Panc1 (cell line): ENCODE measurements at regions not wholly inside any gene's neighbourhood (a gene's known extent, or its start where the extent isn't known, plus 50 kb on each side); places are given as distances from the start of the nearest gene placed in this dataset.

Experiments
- ATAC-seq: fragments of 200-7000 bp; cut with Tn5 transposase; 2 replicates; pipeline ENCODE4 v1.9.1; 2020; ENCODE audit warnings: mild to moderate bottlenecking, moderate library complexity
- BruUV-seq: library from RNA; stranded (reverse); fragments of 400-500 nt; replicated peaks from 2 replicates; lab custom pipeline; 2021; lab: Mats Ljungman, UMichigan
- CTCF ChIA-PET: fragments of 300-600 bp; sonication (Branson Sonifier 250); formaldehyde crosslinking; loops from one replicate; lab custom pipeline; 2022; ENCODE audit warnings: antibody characterized with exemption; lab: Charles Lee
- POLR2A ChIA-PET: fragments of 300-600 bp; sonication (Branson Sonifier 250); formaldehyde crosslinking; loops from one replicate; lab custom pipeline; 2022; ENCODE audit warnings: antibody characterized with exemption; lab: Charles Lee
- DNase-seq: peaks from one replicate; pipeline ENCODE4 v3.0.0-alpha.2; 2010; ENCODE audit warnings: low read depth, low spot score
- H3K27ac ChIP-seq: 2 replicates; pipeline ENCODE4 v1.5.1; 2011; ENCODE audit warnings: mild to moderate bottlenecking, low read length, inconsistent platforms
- H3K27me3 ChIP-seq: fragments of 200-500 bp; sonication (Bioruptor generic); 2 replicates; pipeline ENCODE4 v1.6.0; 2014; ENCODE audit warnings: low read length, inconsistent platforms; ENCODE audit not compliant: control insufficient read depth, insufficient read depth
- H3K36me3 ChIP-seq: fragments of 200-500 bp; sonication (Bioruptor generic); 2 replicates; pipeline ENCODE4 v1.5.1; 2014; ENCODE audit warnings: inconsistent platforms, mild to moderate bottlenecking, low read length, moderate library complexity; ENCODE audit not compliant: control insufficient read depth, insufficient read depth
- H3K4me1 ChIP-seq: 2 replicates; pipeline ENCODE4 v1.5.1; 2011; ENCODE audit warnings: inconsistent platforms, mild to moderate bottlenecking, low read length, moderate library complexity; ENCODE audit not compliant: control insufficient read depth, insufficient read depth
- H3K4me3 ChIP-seq, 2 experiments: 2 replicates each; pipeline ENCODE4 v1.5.1; 2011 to 2012; ENCODE audit warnings: low read depth in 2 of 2, low read length in 2 of 2, mild to moderate bottlenecking in 2 of 2, inconsistent platforms in 1 of 2, moderate library complexity in 1 of 2
- H3K9me3 ChIP-seq: fragments of 200-500 bp; sonication (Bioruptor generic); 2 replicates; pipeline ENCODE4 v1.5.1; 2014; ENCODE audit warnings: low read depth, mild to moderate bottlenecking, inconsistent platforms, low read length, moderate library complexity; ENCODE audit not compliant: control insufficient read depth, insufficient read depth
- POLR2AphosphoS5 ChIP-seq: IDR thresholded peaks from 2 replicates; pipeline ENCODE4 v1.6.1; 2012; ENCODE audit warnings: mild to moderate bottlenecking, low read depth, low read length, moderate library complexity
- SIN3A ChIP-seq: IDR thresholded peaks from 2 replicates; pipeline ENCODE4 v1.6.1; 2012; ENCODE audit warnings: low read depth, mild to moderate bottlenecking, low read length, moderate library complexity, borderline replicate concordance; ENCODE audit not compliant: insufficient read depth
- TCF7L2 ChIP-seq: IDR thresholded peaks from 2 replicates; pipeline ENCODE4 v1.6.1; 2011; ENCODE audit warnings: mild to moderate bottlenecking, low read depth, low read length, inconsistent platforms
- in situ Hi-C: cut with HindIII; loops from 2 replicates; pipeline ENCODE4 v1.10.0; 2016; ENCODE audit warnings: low sequenced_read_pairs, low pct_unique_long_range_greater_than_20kb
- intact Hi-C: fragments of 100-400 bp; cut with micrococcal nuclease; formaldehyde crosslinking; loops from one replicate; pipeline ENCODE4 v1.10.0; 2022; ENCODE audit not compliant: unreplicated experiment
- TF ChIP-seq, protein P1 (sequence below), 2 experiments: IDR thresholded peaks; 2 replicates each; pipeline ENCODE4 v1.6.1; 2011 to 2012; ENCODE audit warnings: low read depth in 2 of 2, control low read depth in 1 of 2, low read length in 1 of 2, mild to moderate bottlenecking in 1 of 2, moderate library complexity in 1 of 2; ENCODE audit not compliant: insufficient read depth in 1 of 2
- TF ChIP-seq, protein P2 (sequence below): fragments of 450-650 bp; IDR thresholded peaks from 2 replicates; pipeline ENCODE4 v1.5.1; 2017; ENCODE audit warnings: mild to moderate bottlenecking

DNA sequence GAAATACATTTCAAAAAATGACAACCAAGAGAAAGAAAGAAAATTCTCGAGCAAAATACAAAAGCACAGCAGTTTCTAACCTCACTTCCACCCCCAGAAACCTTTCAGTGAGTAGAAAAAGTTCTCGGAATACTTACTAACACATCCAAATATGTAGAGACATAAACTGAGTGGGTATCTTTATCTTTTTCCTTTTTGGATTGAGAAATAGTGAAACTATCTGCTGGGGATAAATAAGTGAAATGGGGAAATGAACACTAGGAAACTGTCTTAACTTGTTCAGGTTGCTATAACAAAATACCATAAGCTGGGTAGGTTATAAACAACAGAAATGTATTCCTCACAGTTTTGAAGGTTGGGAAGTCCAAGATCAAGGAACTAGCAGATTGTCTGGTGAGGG lies 72.0 kb downstream of the VCAM1 start:
- no peaks in the 10 kb centered on the region for H3K9me3 ChIP-seq
- ChIA-PET CTCF (no interaction called here), POLR2A (no interaction called here)
- no peaks in the 10 kb centered on the region for H3K36me3 ChIP-seq
- intact Hi-C loops (no loop called here), in situ Hi-C loops (no loop called here)
- H3K4me3 ChIP-seq: no peak overlapping the region
- no TSS peak for BruUV-seq
- DNase-seq: no peak
- no peaks in the 10 kb centered on the region; the same call in 1 of the 2 replicates for H3K27me3 ChIP-seq
- no peak for ATAC-seq
- TF ChIP-seq, protein P1, sequence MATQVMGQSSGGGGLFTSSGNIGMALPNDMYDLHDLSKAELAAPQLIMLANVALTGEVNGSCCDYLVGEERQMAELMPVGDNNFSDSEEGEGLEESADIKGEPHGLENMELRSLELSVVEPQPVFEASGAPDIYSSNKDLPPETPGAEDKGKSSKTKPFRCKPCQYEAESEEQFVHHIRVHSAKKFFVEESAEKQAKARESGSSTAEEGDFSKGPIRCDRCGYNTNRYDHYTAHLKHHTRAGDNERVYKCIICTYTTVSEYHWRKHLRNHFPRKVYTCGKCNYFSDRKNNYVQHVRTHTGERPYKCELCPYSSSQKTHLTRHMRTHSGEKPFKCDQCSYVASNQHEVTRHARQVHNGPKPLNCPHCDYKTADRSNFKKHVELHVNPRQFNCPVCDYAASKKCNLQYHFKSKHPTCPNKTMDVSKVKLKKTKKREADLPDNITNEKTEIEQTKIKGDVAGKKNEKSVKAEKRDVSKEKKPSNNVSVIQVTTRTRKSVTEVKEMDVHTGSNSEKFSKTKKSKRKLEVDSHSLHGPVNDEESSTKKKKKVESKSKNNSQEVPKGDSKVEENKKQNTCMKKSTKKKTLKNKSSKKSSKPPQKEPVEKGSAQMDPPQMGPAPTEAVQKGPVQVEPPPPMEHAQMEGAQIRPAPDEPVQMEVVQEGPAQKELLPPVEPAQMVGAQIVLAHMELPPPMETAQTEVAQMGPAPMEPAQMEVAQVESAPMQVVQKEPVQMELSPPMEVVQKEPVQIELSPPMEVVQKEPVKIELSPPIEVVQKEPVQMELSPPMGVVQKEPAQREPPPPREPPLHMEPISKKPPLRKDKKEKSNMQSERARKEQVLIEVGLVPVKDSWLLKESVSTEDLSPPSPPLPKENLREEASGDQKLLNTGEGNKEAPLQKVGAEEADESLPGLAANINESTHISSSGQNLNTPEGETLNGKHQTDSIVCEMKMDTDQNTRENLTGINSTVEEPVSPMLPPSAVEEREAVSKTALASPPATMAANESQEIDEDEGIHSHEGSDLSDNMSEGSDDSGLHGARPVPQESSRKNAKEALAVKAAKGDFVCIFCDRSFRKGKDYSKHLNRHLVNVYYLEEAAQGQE (IDR thresholded peaks at IDR 0.05; ENCODE audit: insufficient read depth in 1 of 2, low read depth in 2 of 2, low read length in 1 of 2): no peak
- TF ChIP-seq TCF7L2 (no peak), POLR2AphosphoS5 (no peak), SIN3A (no peak)
- TF ChIP-seq, protein P2, sequence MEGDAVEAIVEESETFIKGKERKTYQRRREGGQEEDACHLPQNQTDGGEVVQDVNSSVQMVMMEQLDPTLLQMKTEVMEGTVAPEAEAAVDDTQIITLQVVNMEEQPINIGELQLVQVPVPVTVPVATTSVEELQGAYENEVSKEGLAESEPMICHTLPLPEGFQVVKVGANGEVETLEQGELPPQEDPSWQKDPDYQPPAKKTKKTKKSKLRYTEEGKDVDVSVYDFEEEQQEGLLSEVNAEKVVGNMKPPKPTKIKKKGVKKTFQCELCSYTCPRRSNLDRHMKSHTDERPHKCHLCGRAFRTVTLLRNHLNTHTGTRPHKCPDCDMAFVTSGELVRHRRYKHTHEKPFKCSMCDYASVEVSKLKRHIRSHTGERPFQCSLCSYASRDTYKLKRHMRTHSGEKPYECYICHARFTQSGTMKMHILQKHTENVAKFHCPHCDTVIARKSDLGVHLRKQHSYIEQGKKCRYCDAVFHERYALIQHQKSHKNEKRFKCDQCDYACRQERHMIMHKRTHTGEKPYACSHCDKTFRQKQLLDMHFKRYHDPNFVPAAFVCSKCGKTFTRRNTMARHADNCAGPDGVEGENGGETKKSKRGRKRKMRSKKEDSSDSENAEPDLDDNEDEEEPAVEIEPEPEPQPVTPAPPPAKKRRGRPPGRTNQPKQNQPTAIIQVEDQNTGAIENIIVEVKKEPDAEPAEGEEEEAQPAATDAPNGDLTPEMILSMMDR: no peak
- H3K27ac ChIP-seq: no peak overlapping the region
- H3K4me1 ChIP-seq: no peaks in the 10 kb centered on the region

DNA sequence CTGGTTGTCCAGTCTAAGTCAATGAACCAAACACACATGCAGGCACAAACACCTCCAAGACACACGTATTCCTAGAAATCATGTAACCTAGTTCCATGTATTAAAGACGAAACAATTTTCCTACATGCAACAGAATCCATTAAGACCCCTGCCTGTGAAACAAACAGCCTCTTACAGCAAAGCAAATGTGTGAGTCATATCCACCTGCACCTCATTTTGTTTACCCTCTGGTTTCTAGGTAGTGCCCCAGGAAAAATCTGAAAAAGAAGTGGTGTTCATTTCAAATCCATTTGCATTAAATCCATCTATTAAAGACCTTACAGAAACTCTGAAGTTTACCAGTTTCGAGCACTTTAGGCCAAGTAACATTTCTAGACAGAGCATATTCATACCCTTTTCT lies 74.1 kb downstream of the VCAM1 start:
- Histone ChIP-seq H3K27ac (no peak overlapping the region), H3K9me3 (no peaks in the 10 kb centered on the region), H3K27me3 (no peaks in the 10 kb centered on the region), H3K4me1 (no peaks in the 10 kb centered on the region), H3K4me3 (no peak overlapping the region), H3K36me3 (no peaks in the 10 kb centered on the region)
- ChIA-PET CTCF (no interaction called here), POLR2A (no interaction called here)
- in situ Hi-C loops: no loop called here
- DNase-seq (no peak), ATAC-seq (no peak)
- no TSS peak for BruUV-seq
- TF ChIP-seq, protein P2: no peak
- TF ChIP-seq TCF7L2 (no peak), SIN3A (no peak), POLR2AphosphoS5 (no peak)
- TF ChIP-seq, protein P1 (IDR thresholded peaks at IDR 0.05; ENCODE audit: insufficient read depth in 1 of 2, low read depth in 2 of 2, low read length in 1 of 2): no peak
- intact Hi-C loops: no loop called here
